ENCODE measurements at regions not wholly inside any gene's neighbourhood (a gene's known extent, or its start where the extent isn't known, plus 50 kb on each side); places are given as distances from the start of the nearest gene placed in this dataset. TPM values are rescaled to one million over a fixed set of nuclear protein-coding genes. Genes with fewer than 3 reads are reported as not detected.
"Not testable (repeated sequence)": the region's sequence is repeated elsewhere in the genome, so short reads cannot be mapped to it uniquely, and the experiment has no call there.

DNA sequence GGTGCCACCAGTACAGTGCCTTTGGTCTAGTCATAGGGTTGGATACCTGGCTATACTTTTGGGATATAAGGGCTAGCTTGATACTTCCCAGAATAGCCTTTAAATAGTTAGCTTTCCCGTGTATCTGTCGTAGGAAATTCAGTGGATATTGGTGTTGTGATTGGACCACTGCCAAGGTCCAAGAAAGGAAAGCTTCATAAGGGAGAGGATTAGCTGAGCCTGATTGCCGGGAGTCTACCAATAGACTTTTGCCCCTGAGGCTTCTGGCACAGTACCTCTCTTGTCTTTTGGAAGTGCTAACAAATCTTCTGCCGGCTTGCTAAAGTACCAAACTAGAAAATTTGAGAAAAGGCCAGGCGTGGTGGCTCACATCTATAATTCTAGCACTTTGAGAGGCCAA lies 61.1 kb upstream of the XIST start:
- ATAC-seq (ENCODE audit: poor library complexity) = no peak
- intact Hi-C loops (cut with DNase I) = no loop called here
- no peak for DNase-seq

DNA sequence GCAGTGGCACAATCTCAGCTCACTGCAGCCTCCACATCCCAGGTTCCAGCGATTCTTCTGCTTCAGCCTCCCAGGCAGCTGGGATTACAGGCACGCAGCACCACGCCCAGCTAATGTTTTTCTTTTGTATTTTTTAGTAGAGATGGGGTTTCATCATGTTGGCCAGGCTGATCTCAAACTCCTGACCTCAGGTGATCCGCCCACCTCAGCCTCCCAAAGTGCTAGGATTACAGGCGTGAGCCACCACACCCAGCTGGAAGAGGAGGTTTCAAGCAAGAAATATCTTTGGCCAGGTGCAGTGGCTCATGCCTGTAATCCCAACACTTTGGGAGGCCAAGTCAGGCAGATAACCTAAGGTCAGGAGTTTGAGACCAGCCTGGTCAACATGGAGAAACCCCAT lies 59.4 kb upstream of the XIST start:
- DNase-seq; ATAC-seq (ENCODE audit: poor library complexity); intact Hi-C loops (cut with DNase I): not testable (repeated sequence)

DNA sequence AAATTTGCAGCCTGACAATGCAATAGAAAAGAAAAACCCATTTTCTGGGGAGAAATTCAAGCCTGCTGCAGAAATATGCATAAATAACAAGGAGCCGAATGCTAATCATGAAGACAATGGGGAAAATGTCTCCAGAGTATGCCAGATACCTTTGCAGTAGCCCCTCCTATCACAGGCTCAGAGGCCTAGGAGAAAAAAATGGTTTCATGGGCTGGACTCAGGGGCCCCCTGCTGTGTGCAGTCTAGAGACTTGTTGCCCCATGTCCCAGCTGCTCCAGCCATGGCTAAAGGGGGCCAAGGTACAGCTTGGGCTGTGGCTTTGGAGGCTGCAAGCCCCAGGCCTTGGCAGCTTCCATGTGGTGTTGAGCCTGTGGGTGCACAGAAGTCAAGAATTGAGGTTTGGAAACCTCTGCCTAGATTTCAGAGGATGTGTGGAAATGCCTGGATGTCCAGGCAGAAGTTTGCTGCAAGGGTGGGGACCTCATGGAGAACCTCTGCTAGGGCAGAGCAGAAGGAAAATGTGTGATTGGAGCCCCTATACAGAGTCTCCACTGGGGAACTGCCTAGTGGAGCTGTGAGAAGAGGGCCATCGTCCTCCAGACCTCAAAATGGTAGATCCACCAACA lies 53.3 kb upstream of the XIST start:
- intact Hi-C loops (cut with DNase I); ATAC-seq (ENCODE audit: poor library complexity); DNase-seq: not testable (repeated sequence)

- intact Hi-C loops (cut with DNase I) = no loop called here
- ATAC-seq (ENCODE audit: poor library complexity) = no peak
- DNase-seq = no peak
Observed at GRCh38 chrX:73903941-73904340, 51.4 kb upstream of the XIST start.

Small RNA genes in the stretch of these regions (microRNA-seq; reads per million reads assigned to microRNA genes)
- gene MIR374B (not detected), gene MIR374C (not detected), gene MIR421 (184 reads per million, percentile 61 among the genes with 10 or more reads in this experiment)
